Fibroblast of the aortic adventitia (primary cell): ENCODE measurements at regions not wholly inside any gene's neighbourhood (a gene's known extent, or its start where the extent isn't known, plus 50 kb on each side); places are given as distances from the start of the nearest gene placed in this dataset.

Source experiments
- DNase-seq: peaks from one replicate; pipeline ENCODE4 v3.0.0-alpha.2; 2010; ENCODE audit warnings: low read depth
- H3K4me3 ChIP-seq: 2 replicates; pipeline ENCODE4 v1.5.1; 2011; ENCODE audit warnings: low read depth, mild to moderate bottlenecking, control low read depth, low read length, moderate library complexity
- TF ChIP-seq, protein P1 (sequence below): IDR thresholded peaks from 2 replicates; pipeline ENCODE4 v1.5.1; 2011; ENCODE audit warnings: mild to moderate bottlenecking, low read length, control low read depth, inconsistent platforms; ENCODE audit not compliant: insufficient read depth

DNA sequence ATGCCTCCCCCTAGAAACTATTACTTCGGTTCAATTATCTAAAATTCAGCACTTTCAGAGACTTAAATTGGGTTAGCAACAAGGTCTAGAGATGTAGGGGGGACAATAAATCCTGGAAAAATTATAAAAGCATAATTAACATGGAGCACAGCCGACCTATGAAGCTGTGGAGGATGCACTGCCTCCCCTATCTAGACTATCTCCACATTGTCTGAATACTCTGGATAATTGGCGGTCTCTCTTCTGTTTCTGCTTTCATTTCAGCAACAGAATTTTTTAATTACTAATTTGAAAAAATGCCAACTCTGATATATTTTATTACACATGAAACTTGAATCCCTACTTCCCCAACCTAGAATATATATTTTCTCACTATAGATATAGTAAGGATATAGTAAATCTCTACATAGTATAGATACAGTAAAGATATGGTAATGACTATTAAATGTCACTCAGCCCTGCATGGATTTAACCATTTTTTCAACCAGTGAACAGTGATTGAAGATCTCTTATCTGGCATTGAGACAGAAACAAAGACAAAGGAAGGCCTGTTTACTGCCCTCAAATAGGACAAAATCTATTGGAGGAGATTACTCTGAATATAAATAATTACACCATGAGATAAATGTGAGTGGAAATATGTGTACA is 157.6 kb downstream of the BLID start:
- TF ChIP-seq, protein P1, sequence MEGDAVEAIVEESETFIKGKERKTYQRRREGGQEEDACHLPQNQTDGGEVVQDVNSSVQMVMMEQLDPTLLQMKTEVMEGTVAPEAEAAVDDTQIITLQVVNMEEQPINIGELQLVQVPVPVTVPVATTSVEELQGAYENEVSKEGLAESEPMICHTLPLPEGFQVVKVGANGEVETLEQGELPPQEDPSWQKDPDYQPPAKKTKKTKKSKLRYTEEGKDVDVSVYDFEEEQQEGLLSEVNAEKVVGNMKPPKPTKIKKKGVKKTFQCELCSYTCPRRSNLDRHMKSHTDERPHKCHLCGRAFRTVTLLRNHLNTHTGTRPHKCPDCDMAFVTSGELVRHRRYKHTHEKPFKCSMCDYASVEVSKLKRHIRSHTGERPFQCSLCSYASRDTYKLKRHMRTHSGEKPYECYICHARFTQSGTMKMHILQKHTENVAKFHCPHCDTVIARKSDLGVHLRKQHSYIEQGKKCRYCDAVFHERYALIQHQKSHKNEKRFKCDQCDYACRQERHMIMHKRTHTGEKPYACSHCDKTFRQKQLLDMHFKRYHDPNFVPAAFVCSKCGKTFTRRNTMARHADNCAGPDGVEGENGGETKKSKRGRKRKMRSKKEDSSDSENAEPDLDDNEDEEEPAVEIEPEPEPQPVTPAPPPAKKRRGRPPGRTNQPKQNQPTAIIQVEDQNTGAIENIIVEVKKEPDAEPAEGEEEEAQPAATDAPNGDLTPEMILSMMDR, result no peak
- no peak overlapping the region for H3K4me3 ChIP-seq

DNA sequence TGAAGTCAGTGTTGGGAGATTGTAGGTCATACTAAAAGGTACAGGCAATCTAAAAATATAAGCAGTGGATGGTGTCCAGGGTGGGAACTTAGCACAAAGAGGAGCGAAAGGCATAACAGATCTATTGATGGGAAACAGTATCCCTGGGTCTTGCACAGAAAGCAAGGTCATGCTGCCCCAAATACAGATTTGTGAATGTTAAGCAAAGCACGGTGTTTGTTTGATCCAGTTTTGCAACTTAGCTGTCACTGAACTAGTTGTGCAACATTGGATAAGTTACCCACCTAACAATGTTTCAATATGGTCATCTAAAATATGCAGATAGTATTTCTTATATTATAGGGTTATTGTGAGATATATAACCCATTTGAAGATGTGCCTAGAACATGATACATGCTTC is 162.9 kb downstream of the BLID start:
- DNase-seq, result no peak
- TF ChIP-seq, protein P1, result no peak
- H3K4me3 ChIP-seq, result no peak overlapping the region

More for the DNA sequence above, 157.6 kb downstream of the BLID start:
- DNase-seq, result no peak

DNA sequence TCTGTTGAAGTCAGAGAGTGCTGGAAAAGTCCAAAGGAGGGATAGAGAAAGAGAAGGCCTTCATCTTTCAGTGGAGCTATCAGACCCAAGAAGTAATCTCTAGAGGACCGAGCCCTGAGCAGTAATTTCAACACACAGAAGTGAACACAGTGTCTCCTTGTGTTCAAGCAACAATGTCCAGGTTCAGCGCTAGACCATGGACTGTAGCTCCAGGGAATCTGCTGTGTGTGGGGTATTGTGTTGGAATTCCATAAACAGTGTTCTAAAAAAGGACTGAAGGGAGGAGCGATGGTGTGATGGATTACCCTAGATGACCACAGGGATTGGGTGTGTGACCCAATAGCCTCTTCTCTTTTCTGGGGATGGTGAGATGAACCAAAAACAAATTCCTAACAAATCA is 165.9 kb downstream of the BLID start:
- TF ChIP-seq, protein P1, result no peak
- DNase-seq, result no peak
- H3K4me3 ChIP-seq, result no peak overlapping the region

DNA sequence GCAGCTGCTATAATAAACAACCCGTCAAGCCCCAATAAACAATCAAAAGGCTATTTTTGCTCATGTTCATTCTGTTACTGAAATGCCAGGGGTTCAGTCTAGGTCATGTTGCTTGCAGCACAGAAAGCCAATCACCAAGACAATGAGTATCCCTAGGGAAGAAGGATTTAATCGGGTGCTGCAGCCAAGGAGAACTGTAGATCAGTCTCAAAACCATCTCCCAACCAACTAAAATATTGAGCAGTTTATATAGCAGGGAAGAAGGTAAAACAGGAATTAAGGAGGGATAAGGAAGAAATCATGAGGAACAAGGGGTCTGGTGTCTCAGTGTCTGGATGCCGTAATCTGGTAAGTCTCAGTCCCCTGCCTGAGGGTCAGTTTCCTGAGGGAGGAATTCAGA is 169.5 kb downstream of the BLID start:
- DNase-seq, result no peak
- H3K4me3 ChIP-seq, result no peak overlapping the region
- TF ChIP-seq, protein P1, result no peak

DNA sequence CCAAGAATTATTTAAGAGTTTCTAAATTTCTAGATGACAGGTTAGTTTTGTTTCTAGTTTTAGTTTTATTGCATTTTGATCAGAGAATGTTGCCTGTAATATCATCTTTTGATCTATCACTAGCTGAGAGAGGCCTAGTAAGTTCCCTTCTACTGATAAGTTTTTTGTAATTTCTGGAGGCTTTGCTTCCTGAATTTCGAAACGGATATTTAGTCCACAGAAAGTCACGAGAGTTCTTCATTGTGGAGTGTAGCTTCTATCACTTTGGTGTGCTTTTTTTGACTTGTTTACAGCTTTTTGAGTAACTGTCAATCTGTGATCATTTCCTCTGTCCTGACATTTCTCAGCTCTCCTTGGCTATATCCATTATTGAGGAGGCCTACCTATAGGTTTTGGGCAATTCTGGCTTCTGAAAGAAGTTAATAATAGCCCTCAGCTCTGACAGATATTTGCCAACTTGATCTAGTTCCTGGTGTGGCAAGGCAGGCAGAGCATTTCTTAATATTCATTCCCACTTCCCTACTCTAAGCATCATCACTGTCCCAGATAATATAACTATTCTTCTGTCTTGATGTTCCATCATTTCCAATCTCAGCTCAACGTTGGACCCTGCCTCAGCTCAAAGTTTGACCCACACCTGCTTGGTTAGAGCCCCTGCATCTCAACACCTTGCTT is 171.3 kb downstream of the BLID start:
- TF ChIP-seq, protein P1, result no peak
- DNase-seq, result no peak
- no peak overlapping the region for H3K4me3 ChIP-seq

DNA sequence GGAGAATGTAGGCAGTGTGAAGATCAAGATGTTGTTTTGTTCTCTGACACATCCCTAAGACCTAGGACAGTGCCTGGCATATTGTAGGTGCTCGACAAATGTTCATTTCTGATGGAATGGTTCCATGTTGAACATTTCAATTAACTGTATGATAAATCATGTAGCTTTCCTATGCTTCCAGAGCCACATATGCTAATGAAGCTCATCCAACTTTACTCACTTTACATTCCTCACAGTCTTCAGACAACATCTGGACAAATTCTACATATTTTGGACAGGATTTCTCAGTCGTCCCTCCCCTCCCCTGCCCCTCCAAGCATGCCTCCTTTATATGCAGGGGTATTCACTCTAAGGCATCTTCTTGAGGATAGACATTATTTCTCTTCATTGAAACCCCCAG is 177.9 kb downstream of the BLID start:
- H3K4me3 ChIP-seq, result no peak overlapping the region
- no peak for DNase-seq
- TF ChIP-seq, protein P1, result no peak
